ENCODE measurements at regions not wholly inside any gene's neighbourhood (a gene's known extent, or its start where the extent isn't known, plus 50 kb on each side); places are given as distances from the start of the nearest gene placed in this dataset.

GRCh38 chr1:81650776-81651175 lies 150.0 kb upstream of the ADGRL2 start:
- no peak for TF ChIP-seq POLR2AphosphoS5 (IDR thresholded peaks at IDR 0.05)
- no peak for TF ChIP-seq CTCF (IDR thresholded peaks at IDR 0.05)
- no peak for TF ChIP-seq POLR2A (IDR thresholded peaks at IDR 0.05)
- no peak for TF ChIP-seq EP300 (IDR thresholded peaks at IDR 0.05)

Data from sigmoid colon (tissue), 4 donors.